Ishikawa (cell line): ENCODE measurements at regions not wholly inside any gene's neighbourhood (a gene's known extent, or its start where the extent isn't known, plus 50 kb on each side); places are given as distances from the start of the nearest gene placed in this dataset.

ENCODE experiments used
- CEBPB ChIP-seq: IDR thresholded peaks from 2 replicates; pipeline ENCODE4 v1.6.1; 2012
- CREB1 ChIP-seq: IDR thresholded peaks from 2 replicates; pipeline ENCODE4 v1.6.1; 2012; ENCODE audit warnings: low read depth
- EGR1 ChIP-seq: IDR thresholded peaks from 2 replicates; pipeline ENCODE4 v1.6.1; 2012
- EP300 ChIP-seq: IDR thresholded peaks from 2 replicates; pipeline ENCODE4 v1.6.1; 2012; ENCODE audit warnings: borderline replicate concordance
- FOXM1 ChIP-seq: IDR thresholded peaks from 2 replicates; pipeline ENCODE4 v1.6.1; 2012; ENCODE audit warnings: low read depth, borderline replicate concordance
- NFIC ChIP-seq: IDR thresholded peaks from 2 replicates; pipeline ENCODE4 v1.6.1; 2012
- RAD21 ChIP-seq: IDR thresholded peaks from 2 replicates; pipeline ENCODE4 v1.6.1; 2012; ENCODE audit warnings: low read depth
- REST ChIP-seq: IDR thresholded peaks from 2 replicates; pipeline ENCODE4 v1.6.1; 2012; ENCODE audit warnings: low read depth, mild to moderate bottlenecking
- TAF1 ChIP-seq: IDR thresholded peaks from 2 replicates; pipeline ENCODE4 v1.6.1; 2012; ENCODE audit warnings: low read depth, mild to moderate bottlenecking
- TCF12 ChIP-seq: IDR thresholded peaks from 2 replicates; pipeline ENCODE4 v1.6.1; 2012; ENCODE audit warnings: low read depth
- TEAD4 ChIP-seq: IDR thresholded peaks from 2 replicates; pipeline ENCODE4 v1.6.1; 2012
- YY1 ChIP-seq: IDR thresholded peaks from 2 replicates; pipeline ENCODE4 v1.6.1; 2012; ENCODE audit warnings: low read depth
- ZBTB7A ChIP-seq: IDR thresholded peaks from 2 replicates; pipeline ENCODE4 v1.6.1; 2012; ENCODE audit warnings: low read depth
- TF ChIP-seq, protein P1 (sequence below): IDR thresholded peaks from 2 replicates; pipeline ENCODE4 v1.6.1; 2012
- TF ChIP-seq, protein P2 (sequence below): IDR thresholded peaks from 2 replicates; pipeline ENCODE4 v1.6.1; 2012

- TF ChIP-seq REST, result no peak
- TF ChIP-seq TAF1, result no peak
- TF ChIP-seq NFIC, result no peak
Measured at GRCh38 chr2:121917143-121917542, 161.7 kb downstream of the TSN start.

DNA sequence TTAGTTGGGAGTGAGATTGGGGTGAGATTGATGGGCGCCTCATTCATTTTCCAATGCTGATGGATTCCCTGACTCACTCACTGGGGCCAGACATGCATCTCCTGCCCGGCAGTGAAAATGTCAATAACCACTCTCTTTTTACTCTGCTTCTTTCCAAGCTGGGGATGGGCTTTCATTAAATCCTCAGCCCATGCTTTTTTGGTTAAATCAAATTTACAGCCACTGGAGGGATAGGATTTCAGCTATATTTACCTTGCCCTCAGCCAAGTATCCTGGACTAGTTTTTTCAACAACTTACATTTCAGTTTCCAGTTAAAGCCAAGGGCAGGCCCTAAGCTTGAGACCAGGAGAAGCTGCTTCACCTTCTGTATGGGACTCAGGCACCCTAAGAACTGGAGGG is 162.8 kb downstream of the TSN start:
- TF ChIP-seq FOXM1 (no peak), RAD21 (no peak), ZBTB7A (no peak), TCF12 (no peak)
- TF ChIP-seq, protein P1, sequence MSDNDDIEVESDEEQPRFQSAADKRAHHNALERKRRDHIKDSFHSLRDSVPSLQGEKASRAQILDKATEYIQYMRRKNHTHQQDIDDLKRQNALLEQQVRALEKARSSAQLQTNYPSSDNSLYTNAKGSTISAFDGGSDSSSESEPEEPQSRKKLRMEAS, result no peak

DNA sequence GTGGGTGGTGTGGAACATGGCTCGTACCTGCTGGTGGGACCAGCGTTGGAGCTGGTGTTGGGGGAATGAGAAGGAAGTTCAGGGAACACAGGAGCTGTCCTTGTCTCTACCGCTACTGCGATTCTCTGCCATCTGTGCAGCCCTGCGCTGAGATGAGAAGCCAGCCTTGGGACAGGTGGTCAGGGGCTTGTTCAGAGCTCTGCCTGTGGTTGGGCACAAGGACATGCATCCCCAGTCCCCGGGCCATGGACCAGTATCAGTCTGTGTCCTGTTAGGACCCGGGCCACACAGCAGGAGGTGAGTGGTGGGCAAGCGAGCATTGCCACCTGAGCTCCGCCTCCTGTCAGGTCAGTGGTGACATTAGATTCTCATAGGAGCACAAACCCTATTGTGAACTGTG is 164.4 kb downstream of the TSN start:
- TF ChIP-seq NFIC (no peak), ZBTB7A (no peak), TEAD4 (no peak), EGR1 (no peak), CREB1 (no peak), YY1 (no peak), TCF12 (no peak), FOXM1 (no peak), REST (no peak), RAD21 (no peak), EP300 (no peak), CEBPB (no peak), TAF1 (no peak)
- TF ChIP-seq, protein P2, sequence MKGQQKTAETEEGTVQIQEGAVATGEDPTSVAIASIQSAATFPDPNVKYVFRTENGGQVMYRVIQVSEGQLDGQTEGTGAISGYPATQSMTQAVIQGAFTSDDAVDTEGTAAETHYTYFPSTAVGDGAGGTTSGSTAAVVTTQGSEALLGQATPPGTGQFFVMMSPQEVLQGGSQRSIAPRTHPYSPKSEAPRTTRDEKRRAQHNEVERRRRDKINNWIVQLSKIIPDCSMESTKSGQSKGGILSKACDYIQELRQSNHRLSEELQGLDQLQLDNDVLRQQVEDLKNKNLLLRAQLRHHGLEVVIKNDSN, result no peak
- TF ChIP-seq, protein P1, result no peak

DNA sequence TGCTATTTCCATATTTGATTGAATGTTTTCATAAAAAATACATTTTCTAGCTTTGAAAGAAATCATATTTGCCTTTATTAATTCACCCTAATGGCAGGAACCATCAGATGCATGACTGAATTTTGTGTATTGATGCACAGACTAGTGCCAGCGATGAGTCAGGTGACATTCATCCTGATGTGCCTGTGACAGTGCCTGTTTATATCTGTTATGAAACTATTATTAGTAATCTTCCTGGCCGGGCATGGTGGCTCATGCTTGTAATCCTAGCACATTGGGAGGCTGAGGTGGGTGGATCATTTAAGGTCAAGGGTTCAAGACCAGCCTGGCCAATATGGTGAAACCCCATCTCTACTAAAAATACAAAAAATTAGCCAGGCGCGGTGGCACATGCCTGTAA is 170.0 kb downstream of the TSN start:
- TF ChIP-seq NFIC, result no peak
- TF ChIP-seq CREB1, result no peak
- TF ChIP-seq EGR1, result no peak
- TF ChIP-seq CEBPB, result no peak
- TF ChIP-seq FOXM1, result no peak
- no peak for TF ChIP-seq RAD21
- TF ChIP-seq TAF1, result no peak
- TF ChIP-seq, protein P2, result no peak
- no peak for TF ChIP-seq REST
- no peak for TF ChIP-seq TEAD4
- TF ChIP-seq ZBTB7A, result no peak

- TF ChIP-seq TEAD4 (no peak), TAF1 (no peak)
Measured at GRCh38 chr2:121943285-121943684, 187.8 kb downstream of the TSN start.

GRCh38 chr2:121944072-121944831 is 188.8 kb downstream of the TSN start:
- TF ChIP-seq YY1 (no peak), RAD21 (no peak), NFIC (no peak), TEAD4 (no peak), CREB1 (no peak), EGR1 (no peak), TAF1 (no peak), REST (no peak), ZBTB7A (no peak), TCF12 (no peak), CEBPB (no peak), EP300 (no peak), FOXM1 (no peak)
- TF ChIP-seq, protein P2, result no peak
- TF ChIP-seq, protein P1, result no peak
